ENCODE measurements at regions not wholly inside any gene's neighbourhood (a gene's known extent, or its start where the extent isn't known, plus 50 kb on each side); places are given as distances from the start of the nearest gene placed in this dataset.

DNA sequence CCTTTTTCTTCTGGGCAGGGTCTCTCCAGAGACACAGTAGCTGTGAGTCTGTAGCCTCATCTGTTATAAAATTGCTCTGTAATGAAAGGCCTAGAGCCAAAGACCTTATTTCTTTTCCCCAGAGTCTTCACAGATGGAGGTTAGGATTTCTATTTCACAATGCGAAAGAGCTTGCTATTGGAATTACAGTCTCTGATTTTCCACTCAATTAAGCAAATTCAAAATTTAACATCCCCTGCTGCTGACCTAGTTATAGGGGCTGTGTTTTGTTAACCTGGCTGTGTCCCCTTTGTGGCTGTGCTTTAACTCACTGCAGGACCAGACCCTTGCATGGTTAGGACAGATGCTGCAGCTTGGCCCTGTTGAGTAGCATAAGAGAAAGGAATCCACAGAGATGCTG, 190.3 kb upstream of the NMUR2 start (continued):
- TF ChIP-seq PHF8 (conservative IDR thresholded peaks at IDR 0.05; ENCODE audit: low read depth, low read length), result no peak

DNA sequence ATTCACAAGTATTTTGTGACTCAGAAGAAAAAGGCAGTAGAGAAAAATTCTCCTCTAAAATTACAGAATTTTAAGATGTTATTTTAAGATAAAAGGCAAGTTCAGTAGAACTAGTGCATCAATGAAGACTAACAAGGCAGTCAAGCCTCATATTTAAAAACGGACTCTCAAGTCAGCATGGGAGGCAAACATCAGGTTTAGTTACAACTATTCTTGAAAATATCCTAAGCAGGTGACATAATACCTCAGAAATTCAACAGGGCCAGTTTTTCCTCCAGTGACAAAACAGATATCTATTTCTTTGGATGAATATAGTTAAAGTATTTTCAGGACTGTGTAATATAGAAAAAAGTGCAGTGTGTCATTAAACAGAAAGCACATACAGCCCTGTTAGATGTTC, 194.0 kb upstream of the NMUR2 start:
- Histone ChIP-seq H2BK120ac (replicated peaks; ENCODE audit: low read depth, low read length) (no peak overlapping the region), H3K9me3 (ENCODE audit: insufficient read depth in 2 of 2, low read depth in 1 of 2, low read length in 1 of 2) (no peaks in the 10 kb centered on the region), H2AFZ (ENCODE audit: low read length) (no peak overlapping the region), H3K18ac (ENCODE audit: extremely low read depth, low read length) (no peak overlapping the region), H3K9ac (replicated peaks in 1 of 4; ENCODE audit: extremely low read depth in 1 of 4, low read depth in 3 of 4, low read length in 3 of 4) (no peak overlapping the region), H4K8ac (ENCODE audit: extremely low read depth, insufficient read depth, low read length) (no peak overlapping the region), H3K4me2 (ENCODE audit: insufficient read depth in 1 of 2, low read depth in 2 of 2, low read length in 2 of 2) (no peak overlapping the region), H3K27ac (ENCODE audit: low read depth, low read length) (no peak overlapping the region), H3K4me1 (replicated peaks in 1 of 4; ENCODE audit: control insufficient read depth in 3 of 4, insufficient read depth in 4 of 4, low read length in 3 of 4) (no peaks in the 10 kb centered on the region), H2BK15ac (ENCODE audit: low read length) (no peak overlapping the region), H3K79me1 (ENCODE audit: low read depth, low read length) (no peaks in the 10 kb centered on the region), H3K23ac (ENCODE audit: insufficient read length) (no peak overlapping the region), H2BK20ac (ENCODE audit: low read length) (no peak overlapping the region), H2BK12ac (ENCODE audit: low read depth, low read length) (no peak overlapping the region), H4K91ac (replicated peaks; ENCODE audit: insufficient read length, low read length) (no peak overlapping the region), H3K36me3 (ENCODE audit: control insufficient read depth in 2 of 4, insufficient read depth in 4 of 4, low read length in 3 of 4) (no peaks in the 10 kb centered on the region), H4K20me1 (replicated peaks in 1 of 2; ENCODE audit: control insufficient read depth in 1 of 2, insufficient read depth in 2 of 2, low read length in 2 of 2) (no peaks in the 10 kb centered on the region), H3K23me2 (ENCODE audit: low read depth, low read length) (no peaks in the 10 kb centered on the region), H3K4me3 (ENCODE audit: extremely low read depth in 1 of 4, insufficient read depth in 2 of 4, low read depth in 3 of 4, low read length in 4 of 4) (no peak overlapping the region), H3K79me2 (ENCODE audit: control insufficient read depth in 1 of 2, insufficient read depth in 2 of 2, low read length in 2 of 2) (no peaks in the 10 kb centered on the region), H3K56ac (replicated peaks; ENCODE audit: insufficient read length, low read depth, low read length) (no peak overlapping the region), H3K4ac (replicated peaks; ENCODE audit: insufficient read length, low read depth, low read length) (no peak overlapping the region), H2AK5ac (ENCODE audit: low read depth, low read length) (no peak overlapping the region), H4K5ac (ENCODE audit: insufficient read length, low read depth, low read length) (no peak overlapping the region), H3K14ac (ENCODE audit: insufficient read length) (no peak overlapping the region), H2BK5ac (ENCODE audit: low read depth, low read length) (no peak overlapping the region), H3K27me3 (replicated peaks in 1 of 4; ENCODE audit: control insufficient read depth in 3 of 4, extremely low read depth in 1 of 4, insufficient read depth in 3 of 4, low read length in 3 of 4) (no peaks in the 10 kb centered on the region)
- DNase-seq (ENCODE audit: low read depth in 1 of 2, low spot score in 2 of 2) (no peak), FAIRE-seq (no peak)
- WGBS, 2 experiments (ENCODE audit: extremely low coverage in 1 of 2, insufficient coverage in 1 of 2, insufficient read length in 1 of 2, insufficient replicate concordance in 2 of 2, low coverage in 1 of 2, low lambda C conversion rate in 2 of 2, missing lambda C conversion rate in 1 of 2), result 100% methylated on average over 1 of the region's 1 CpG; no CpG with 5 or more reads in 1 of the 2 experiments
- POLR2A ChIA-PET (ENCODE audit: partially characterized antibody), result no interaction called here
- CTCF ChIA-PET (ENCODE audit: partially characterized antibody), result no interaction called here
- no peak for TF ChIP-seq CEBPB (IDR thresholded peaks at IDR 0.05; ENCODE audit: low read depth, low read length)
- no peak for TF ChIP-seq CTBP2 (IDR thresholded peaks at IDR 0.05; ENCODE audit: borderline replicate concordance, insufficient read depth, insufficient read length, low read length)
- no peak for TF ChIP-seq GTF2F1 (IDR thresholded peaks at IDR 0.05; ENCODE audit: borderline replicate concordance, low read depth, low read length)
- no peak for TF ChIP-seq PHF8 (conservative IDR thresholded peaks at IDR 0.05; ENCODE audit: low read depth, low read length)
- TF ChIP-seq KDM4A (IDR thresholded peaks at IDR 0.05; ENCODE audit: low read depth, low read length, severe bottlenecking), result no peak
- TF ChIP-seq RAD21 (IDR thresholded peaks at IDR 0.05 in 1 of 2, conservative IDR thresholded peaks at IDR 0.05 in 1 of 2; ENCODE audit: low read depth in 2 of 2, low read length in 2 of 2), result no peak
- no peak for TF ChIP-seq MAFK (IDR thresholded peaks at IDR 0.05; ENCODE audit: low read depth, low read length)
- TF ChIP-seq HDAC2 (IDR thresholded peaks at IDR 0.05; ENCODE audit: borderline replicate concordance in 1 of 2, low read depth in 2 of 2, low read length in 2 of 2), result no peak
- TF ChIP-seq TAF7 (optimal IDR thresholded peaks at IDR 0.05; ENCODE audit: borderline replicate concordance, low read depth, low read length), result no peak
- TF ChIP-seq, protein P1, sequence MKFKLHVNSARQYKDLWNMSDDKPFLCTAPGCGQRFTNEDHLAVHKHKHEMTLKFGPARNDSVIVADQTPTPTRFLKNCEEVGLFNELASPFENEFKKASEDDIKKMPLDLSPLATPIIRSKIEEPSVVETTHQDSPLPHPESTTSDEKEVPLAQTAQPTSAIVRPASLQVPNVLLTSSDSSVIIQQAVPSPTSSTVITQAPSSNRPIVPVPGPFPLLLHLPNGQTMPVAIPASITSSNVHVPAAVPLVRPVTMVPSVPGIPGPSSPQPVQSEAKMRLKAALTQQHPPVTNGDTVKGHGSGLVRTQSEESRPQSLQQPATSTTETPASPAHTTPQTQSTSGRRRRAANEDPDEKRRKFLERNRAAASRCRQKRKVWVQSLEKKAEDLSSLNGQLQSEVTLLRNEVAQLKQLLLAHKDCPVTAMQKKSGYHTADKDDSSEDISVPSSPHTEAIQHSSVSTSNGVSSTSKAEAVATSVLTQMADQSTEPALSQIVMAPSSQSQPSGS (IDR thresholded peaks at IDR 0.05; ENCODE audit: low read length), result no peak
